Caco-2 (cell line): ENCODE measurements at regions not wholly inside any gene's neighbourhood (a gene's known extent, or its start where the extent isn't known, plus 50 kb on each side); places are given as distances from the start of the nearest gene placed in this dataset.

Source experiments
- BruUV-seq: library from RNA; stranded (reverse); fragments of 400-500 nt; replicated peaks from 2 replicates; lab custom pipeline; 2021; lab: Mats Ljungman, UMichigan
- CTCF ChIA-PET: fragments of 300-600 bp; sonication (Branson Sonifier 250); formaldehyde crosslinking; loops from one replicate; lab custom pipeline; 2022; ENCODE audit warnings: antibody characterized with exemption; lab: Charles Lee
- POLR2A ChIA-PET: fragments of 300-600 bp; sonication (Branson Sonifier 250); formaldehyde crosslinking; loops from one replicate; lab custom pipeline; 2022; ENCODE audit warnings: antibody characterized with exemption; lab: Charles Lee
- DNase-seq, 2 experiments: peaks; one replicate each; pipeline versions ENCODE4 v3.0.0 to v3.0.0-alpha.2; 2020 to 2022
- H3K27me3 ChIP-seq: replicated peaks from 2 replicates; pipeline ENCODE4 v1.6.0; 2011; ENCODE audit warnings: low read length; ENCODE audit not compliant: control insufficient read depth, insufficient read depth
- H3K36me3 ChIP-seq: 2 replicates; pipeline ENCODE4 v1.5.1; 2011; ENCODE audit warnings: low read length; ENCODE audit not compliant: control insufficient read depth, insufficient read depth
- H3K4me1 ChIP-seq: fragments of 250-450 bp; sonication (Bioruptor Pico); 2 replicates; pipeline ENCODE4 v1.5.1; 2020; ENCODE audit warnings: mild to moderate bottlenecking
- H3K4me3 ChIP-seq: 2 replicates; pipeline ENCODE4 v1.5.1; 2011; ENCODE audit warnings: low read depth, mild to moderate bottlenecking, control low read depth, low read length
- H3K9me3 ChIP-seq: fragments of 250-450 bp; sonication (Bioruptor Pico); 2 replicates; pipeline ENCODE4 v1.5.1; 2020; ENCODE audit warnings: mild to moderate bottlenecking, moderate library complexity
- H3K27ac Mint-ChIP-seq: one replicate; pipeline ENCODE4 v1.8.0; 2022; ENCODE audit warnings: mixed read lengths; ENCODE audit not compliant: unreplicated experiment
- H3K27me3 Mint-ChIP-seq: one replicate; pipeline ENCODE4 v1.8.0; 2022; ENCODE audit warnings: mixed read lengths; ENCODE audit not compliant: insufficient read depth, unreplicated experiment
- H3K36me3 Mint-ChIP-seq: one replicate; pipeline ENCODE4 v1.8.0; 2022; ENCODE audit warnings: mild to moderate bottlenecking, mixed read lengths; ENCODE audit not compliant: insufficient read depth, unreplicated experiment
- H3K4me1 Mint-ChIP-seq: one replicate; pipeline ENCODE4 v1.8.0; 2022; ENCODE audit warnings: low read depth, mixed read lengths; ENCODE audit not compliant: unreplicated experiment
- H3K4me3 Mint-ChIP-seq: one replicate; pipeline ENCODE4 v1.8.0; 2022; ENCODE audit warnings: mild to moderate bottlenecking, moderate library complexity, mixed read lengths; ENCODE audit not compliant: unreplicated experiment
- H3K9me3 Mint-ChIP-seq: one replicate; pipeline ENCODE4 v1.8.0; 2022; ENCODE audit warnings: mixed read lengths; ENCODE audit not compliant: unreplicated experiment
- CTCF ChIP-seq, 2 experiments: fragments of 200-600 bp in 1 of 2; IDR thresholded peaks; 1 replicate in 1 of 2; 2 replicates in 1 of 2; pipeline versions ENCODE4 v1.5.1 to v1.8.0; 2011 to 2022; ENCODE audit warnings: antibody characterized with exemption in 1 of 2, control low read depth in 1 of 2, inconsistent platforms in 1 of 2, low read depth in 1 of 2, low read length in 1 of 2, mild to moderate bottlenecking in 1 of 2, moderate library complexity in 1 of 2; ENCODE audit not compliant: insufficient read depth in 1 of 2, severe bottlenecking in 1 of 2, unreplicated experiment in 1 of 2
- intact Hi-C: fragments of 100-400 bp; cut with micrococcal nuclease; formaldehyde crosslinking; loops from one replicate; pipeline ENCODE4 v1.10.0; 2022; ENCODE audit not compliant: unreplicated experiment

- Histone ChIP-seq H3K27me3 (no peaks in the 10 kb centered on the region), H3K9me3 (no peaks in the 10 kb centered on the region), H3K4me3 (no peak overlapping the region), H3K4me1 (no peaks in the 10 kb centered on the region), H3K36me3 (no peaks in the 10 kb centered on the region)
- no peak overlapping the region for H3K27ac Mint-ChIP-seq
- H3K27me3 Mint-ChIP-seq = no peaks in the 10 kb centered on the region
- H3K36me3 Mint-ChIP-seq = no peaks in the 10 kb centered on the region
- CTCF ChIA-PET = no interaction called here
- TF ChIP-seq CTCF (IDR thresholded peaks at IDR 0.05; ENCODE audit: insufficient read depth in 1 of 2, low read depth in 1 of 2, low read length in 1 of 2, severe bottlenecking in 1 of 2, unreplicated experiment in 1 of 2) = no peak
- intact Hi-C loops = no loop called here
- POLR2A ChIA-PET = no interaction called here
- DNase-seq = no peak
- peaks cover 16% of the 10 kb centered on the region for H3K9me3 Mint-ChIP-seq
- BruUV-seq = no TSS peak
- H3K4me3 Mint-ChIP-seq = no peak overlapping the region
- H3K4me1 Mint-ChIP-seq = no peaks in the 10 kb centered on the region
Observed at GRCh38 chr10:130329792-130330191, 193.6 kb downstream of the GLRX3 start.

GRCh38 chr10:130333185-130333584 lies 197.0 kb downstream of the GLRX3 start:
- Histone ChIP-seq H3K4me1 (no peaks in the 10 kb centered on the region), H3K4me3 (no peak overlapping the region), H3K9me3 (no peaks in the 10 kb centered on the region), H3K36me3 (no peaks in the 10 kb centered on the region), H3K27me3 (no peaks in the 10 kb centered on the region)
- H3K27me3 Mint-ChIP-seq = peaks cover under 1% of the 10 kb centered on the region
- ChIA-PET CTCF (no interaction called here), POLR2A (no interaction called here)
- TF ChIP-seq CTCF (IDR thresholded peaks at IDR 0.05; ENCODE audit: insufficient read depth in 1 of 2, low read depth in 1 of 2, low read length in 1 of 2, severe bottlenecking in 1 of 2, unreplicated experiment in 1 of 2) = no peak
- peaks cover 16% of the 10 kb centered on the region for H3K9me3 Mint-ChIP-seq
- intact Hi-C loops = no loop called here
- BruUV-seq = no TSS peak
- no peaks in the 10 kb centered on the region for H3K4me1 Mint-ChIP-seq
- H3K4me3 Mint-ChIP-seq = no peak overlapping the region
- no peaks in the 10 kb centered on the region for H3K36me3 Mint-ChIP-seq
- peak in 1 of 2 experiments; percentile 7 for DNase-seq
- H3K27ac Mint-ChIP-seq = no peak overlapping the region

GRCh38 chr10:130335336-130335735 lies 199.1 kb downstream of the GLRX3 start:
- Mint-ChIP-seq H3K27ac (no peak overlapping the region), H3K4me1 (no peaks in the 10 kb centered on the region), H3K4me3 (no peak overlapping the region), H3K27me3 (peaks cover 3% of the 10 kb centered on the region), H3K9me3 (peaks cover 16% of the 10 kb centered on the region), H3K36me3 (no peaks in the 10 kb centered on the region)
- Histone ChIP-seq H3K4me1 (no peaks in the 10 kb centered on the region), H3K27me3 (no peaks in the 10 kb centered on the region), H3K9me3 (no peaks in the 10 kb centered on the region), H3K36me3 (no peaks in the 10 kb centered on the region), H3K4me3 (no peak overlapping the region)
- BruUV-seq = no TSS peak
- TF ChIP-seq CTCF (IDR thresholded peaks at IDR 0.05; ENCODE audit: insufficient read depth in 1 of 2, low read depth in 1 of 2, low read length in 1 of 2, severe bottlenecking in 1 of 2, unreplicated experiment in 1 of 2) = no peak
- intact Hi-C loops = no loop called here
- ChIA-PET CTCF (no interaction called here), POLR2A (no interaction called here)
- no peak for DNase-seq
